ENCODE measurements at regions not wholly inside any gene's neighbourhood (a gene's known extent, or its start where the extent isn't known, plus 50 kb on each side); places are given as distances from the start of the nearest gene placed in this dataset.

DNA sequence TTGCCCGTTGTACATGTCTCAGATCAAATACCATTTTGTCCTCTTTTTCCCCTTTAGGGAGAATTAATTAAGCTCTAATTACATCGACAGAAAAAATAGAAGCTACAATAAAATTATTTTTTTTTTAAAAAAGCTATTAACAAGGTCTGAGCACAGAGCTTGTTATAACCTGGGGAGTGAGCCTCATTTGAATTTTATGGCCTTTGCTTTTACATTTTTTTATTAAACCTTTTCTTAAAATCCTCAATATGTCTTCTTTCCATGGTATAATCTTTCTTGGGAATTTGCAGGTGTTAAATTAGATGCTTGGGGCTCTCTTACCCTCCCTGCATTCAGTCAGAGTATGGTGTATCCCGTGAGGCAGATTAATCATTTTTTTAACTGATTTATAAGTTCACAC is 212.5 kb upstream of the XYLT1 start:
- no peak for DNase-seq (ENCODE audit: low read depth)
- TF ChIP-seq, protein P1, sequence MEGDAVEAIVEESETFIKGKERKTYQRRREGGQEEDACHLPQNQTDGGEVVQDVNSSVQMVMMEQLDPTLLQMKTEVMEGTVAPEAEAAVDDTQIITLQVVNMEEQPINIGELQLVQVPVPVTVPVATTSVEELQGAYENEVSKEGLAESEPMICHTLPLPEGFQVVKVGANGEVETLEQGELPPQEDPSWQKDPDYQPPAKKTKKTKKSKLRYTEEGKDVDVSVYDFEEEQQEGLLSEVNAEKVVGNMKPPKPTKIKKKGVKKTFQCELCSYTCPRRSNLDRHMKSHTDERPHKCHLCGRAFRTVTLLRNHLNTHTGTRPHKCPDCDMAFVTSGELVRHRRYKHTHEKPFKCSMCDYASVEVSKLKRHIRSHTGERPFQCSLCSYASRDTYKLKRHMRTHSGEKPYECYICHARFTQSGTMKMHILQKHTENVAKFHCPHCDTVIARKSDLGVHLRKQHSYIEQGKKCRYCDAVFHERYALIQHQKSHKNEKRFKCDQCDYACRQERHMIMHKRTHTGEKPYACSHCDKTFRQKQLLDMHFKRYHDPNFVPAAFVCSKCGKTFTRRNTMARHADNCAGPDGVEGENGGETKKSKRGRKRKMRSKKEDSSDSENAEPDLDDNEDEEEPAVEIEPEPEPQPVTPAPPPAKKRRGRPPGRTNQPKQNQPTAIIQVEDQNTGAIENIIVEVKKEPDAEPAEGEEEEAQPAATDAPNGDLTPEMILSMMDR (conservative IDR thresholded peaks at IDR 0.05; ENCODE audit: low read depth, low read length), result no peak
- no peak overlapping the region for H3K4me3 ChIP-seq (ENCODE audit: low read length)

DNA sequence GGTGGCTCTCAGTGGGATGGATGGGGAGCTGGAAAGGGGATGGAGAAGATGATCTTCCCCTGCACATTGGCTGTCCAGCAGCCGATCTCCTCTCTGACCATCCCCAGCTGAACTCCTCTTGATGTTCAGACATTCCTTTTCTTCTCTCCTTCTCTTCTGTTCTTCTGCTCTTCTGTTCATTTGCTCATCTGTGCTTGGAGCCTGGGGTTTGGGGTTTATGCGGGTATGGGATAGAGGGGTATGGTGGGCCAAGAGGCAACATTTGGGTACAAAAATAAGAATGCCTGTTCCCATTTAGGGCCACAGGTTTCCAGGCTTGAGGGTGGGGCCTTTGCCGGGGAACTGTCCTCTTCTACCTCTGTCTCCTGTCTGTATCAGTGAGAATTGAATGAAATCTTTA is 205.4 kb upstream of the XYLT1 start:
- H3K4me3 ChIP-seq (ENCODE audit: low read length), result no peak overlapping the region
- TF ChIP-seq, protein P1 (conservative IDR thresholded peaks at IDR 0.05; ENCODE audit: low read depth, low read length), result no peak
- DNase-seq (ENCODE audit: low read depth), result no peak

DNA sequence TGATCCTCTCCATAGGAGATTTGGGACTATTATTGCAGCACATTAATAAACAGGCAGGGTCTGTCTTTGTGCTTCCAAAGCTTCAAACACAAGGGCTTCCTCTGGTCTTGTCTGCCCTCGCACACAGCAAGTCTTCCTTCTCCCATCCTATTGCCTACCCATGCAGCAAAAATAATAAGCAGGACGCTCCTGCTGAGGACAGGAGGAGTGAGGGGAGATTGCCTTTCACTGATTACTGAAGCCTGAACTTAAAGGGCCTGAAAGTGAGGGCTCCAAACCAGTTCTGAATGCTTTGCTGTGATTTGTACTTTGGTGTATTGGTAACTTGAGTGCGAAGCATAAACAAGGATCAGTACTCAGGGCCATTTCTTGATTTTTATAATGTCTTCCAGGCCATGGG is 197.6 kb upstream of the XYLT1 start:
- H3K4me3 ChIP-seq (ENCODE audit: low read length), result no peak overlapping the region
- TF ChIP-seq, protein P1 (conservative IDR thresholded peaks at IDR 0.05; ENCODE audit: low read depth, low read length), result no peak
- no peak for DNase-seq (ENCODE audit: low read depth)

DNA sequence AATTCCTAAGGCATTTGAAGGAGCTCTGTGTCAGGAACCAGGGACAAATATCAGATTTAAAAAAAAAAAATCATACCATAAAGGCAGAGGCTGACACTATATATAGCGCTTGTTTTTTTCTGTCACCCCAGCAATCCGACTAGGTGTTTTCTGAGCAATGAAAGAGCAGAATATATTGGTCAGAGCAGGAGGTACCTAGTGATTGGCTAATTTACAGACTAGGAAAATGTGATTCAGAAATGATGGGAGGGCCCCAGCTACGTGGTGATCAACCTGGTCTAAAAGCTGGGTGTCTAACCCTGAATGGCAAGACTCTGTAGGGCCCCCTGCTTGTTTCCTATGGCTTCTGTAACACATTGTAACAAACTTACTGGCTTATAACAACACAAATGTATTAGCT is 195.5 kb upstream of the XYLT1 start:
- H3K4me3 ChIP-seq (ENCODE audit: low read length), result no peak overlapping the region
- TF ChIP-seq, protein P1 (conservative IDR thresholded peaks at IDR 0.05; ENCODE audit: low read depth, low read length), result no peak
- no peak for DNase-seq (ENCODE audit: low read depth)

DNA sequence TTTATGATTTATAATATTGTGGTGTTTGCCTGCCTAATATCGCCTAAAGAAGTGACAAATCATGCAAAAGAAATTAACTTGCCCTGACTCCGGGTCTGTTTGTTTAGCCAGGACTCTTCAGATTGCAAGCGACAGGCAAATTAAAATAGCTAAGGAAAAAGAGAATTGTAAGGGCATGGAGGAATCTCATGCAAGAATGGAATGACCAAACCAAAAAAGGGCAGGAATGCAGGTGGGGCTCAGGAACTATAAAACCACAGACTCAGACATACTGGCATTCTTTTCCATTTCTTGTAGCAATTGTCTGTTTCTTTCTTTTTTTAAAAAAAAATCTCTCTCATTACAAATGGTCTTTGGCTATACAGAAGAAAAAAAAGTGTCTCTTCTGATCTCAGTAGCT is 188.1 kb upstream of the XYLT1 start:
- no peak overlapping the region for H3K4me3 ChIP-seq (ENCODE audit: low read length)
- DNase-seq (ENCODE audit: low read depth), result no peak
- TF ChIP-seq, protein P1 (conservative IDR thresholded peaks at IDR 0.05; ENCODE audit: low read depth, low read length), result no peak

DNA sequence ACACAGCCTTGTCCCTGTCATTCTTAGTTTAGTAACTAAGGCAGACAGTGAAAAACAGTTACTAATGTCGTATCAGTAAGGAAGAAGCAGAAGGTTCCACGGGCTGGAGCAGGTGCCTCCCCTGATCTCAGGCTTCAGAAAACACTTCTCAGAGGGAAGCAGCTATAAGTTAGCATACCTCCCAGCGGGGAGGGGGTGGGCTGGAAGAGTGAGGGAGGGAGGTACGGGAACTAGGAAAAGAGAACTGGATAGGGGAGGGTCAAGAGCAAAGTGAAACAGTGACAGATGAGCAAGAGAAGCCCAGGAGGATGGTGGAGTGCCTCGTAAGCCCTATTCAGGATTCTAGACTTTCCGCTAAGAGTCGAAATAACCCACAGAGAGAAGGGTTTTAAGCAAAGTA is 186.3 kb upstream of the XYLT1 start:
- H3K4me3 ChIP-seq (ENCODE audit: low read length), result no peak overlapping the region
- TF ChIP-seq, protein P1 (conservative IDR thresholded peaks at IDR 0.05; ENCODE audit: low read depth, low read length), result no peak
- DNase-seq (ENCODE audit: low read depth), result no peak

DNA sequence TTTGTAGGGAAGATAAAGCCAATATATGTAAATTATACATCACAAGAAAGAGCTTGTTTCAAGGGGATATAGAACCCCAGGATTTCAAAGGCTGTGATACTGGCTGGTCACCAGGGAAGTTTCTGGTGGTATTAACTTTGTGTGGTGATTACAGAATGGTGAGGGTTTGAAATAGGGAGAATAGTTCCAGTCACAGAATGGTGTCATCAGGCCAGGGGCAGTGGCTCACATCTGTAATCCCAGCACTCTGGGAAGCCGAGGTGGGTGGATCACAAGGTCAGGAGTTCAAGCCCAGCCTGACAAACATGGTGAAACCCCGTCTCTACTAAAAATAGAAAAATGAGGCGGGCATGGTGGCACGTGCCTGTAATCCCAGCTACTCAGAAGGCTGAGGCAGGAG is 183.8 kb upstream of the XYLT1 start:
- DNase-seq (ENCODE audit: low read depth), result no peak

More for the DNA sequence above, 183.8 kb upstream of the XYLT1 start:
- TF ChIP-seq, protein P1 (conservative IDR thresholded peaks at IDR 0.05; ENCODE audit: low read depth, low read length), result no peak
- no peak overlapping the region for H3K4me3 ChIP-seq (ENCODE audit: low read length)
